AG10803 (cell line): ENCODE measurements at regions not wholly inside any gene's neighbourhood (a gene's known extent, or its start where the extent isn't known, plus 50 kb on each side); places are given as distances from the start of the nearest gene placed in this dataset.

ENCODE experiments used
- DNase-seq: peaks from one replicate; pipeline ENCODE4 v3.0.0; 2010; ENCODE audit warnings: low read depth
- H3K4me3 ChIP-seq: 2 replicates; pipeline ENCODE4 v1.5.1; 2011; ENCODE audit warnings: mild to moderate bottlenecking, low read length, control low read depth
- TF ChIP-seq, protein P1 (sequence below): conservative IDR thresholded peaks from 2 replicates; pipeline ENCODE4 v1.5.1; 2011; ENCODE audit warnings: mild to moderate bottlenecking, low read length, control low read depth, inconsistent platforms

DNA sequence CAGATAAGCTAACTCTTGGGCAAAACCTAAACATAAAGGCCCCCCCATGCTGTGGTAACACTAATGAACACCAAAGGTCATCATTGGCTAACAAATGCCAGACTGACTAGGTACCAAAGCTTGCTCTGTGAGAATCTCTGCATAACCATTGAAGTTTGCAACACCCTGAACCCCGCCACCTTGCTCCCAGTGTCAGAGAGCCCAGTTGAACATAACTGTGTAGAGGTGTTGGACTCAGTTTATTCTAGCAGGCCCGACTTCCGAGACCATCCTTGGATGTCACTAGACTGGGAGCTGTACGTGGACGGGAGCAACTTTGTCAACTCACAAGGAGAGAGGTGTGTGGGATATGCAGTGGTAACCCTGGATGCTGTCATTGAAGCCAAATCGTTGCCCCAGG, 602.2 kb downstream of the UQCRFS1 start:
- TF ChIP-seq, protein P1, sequence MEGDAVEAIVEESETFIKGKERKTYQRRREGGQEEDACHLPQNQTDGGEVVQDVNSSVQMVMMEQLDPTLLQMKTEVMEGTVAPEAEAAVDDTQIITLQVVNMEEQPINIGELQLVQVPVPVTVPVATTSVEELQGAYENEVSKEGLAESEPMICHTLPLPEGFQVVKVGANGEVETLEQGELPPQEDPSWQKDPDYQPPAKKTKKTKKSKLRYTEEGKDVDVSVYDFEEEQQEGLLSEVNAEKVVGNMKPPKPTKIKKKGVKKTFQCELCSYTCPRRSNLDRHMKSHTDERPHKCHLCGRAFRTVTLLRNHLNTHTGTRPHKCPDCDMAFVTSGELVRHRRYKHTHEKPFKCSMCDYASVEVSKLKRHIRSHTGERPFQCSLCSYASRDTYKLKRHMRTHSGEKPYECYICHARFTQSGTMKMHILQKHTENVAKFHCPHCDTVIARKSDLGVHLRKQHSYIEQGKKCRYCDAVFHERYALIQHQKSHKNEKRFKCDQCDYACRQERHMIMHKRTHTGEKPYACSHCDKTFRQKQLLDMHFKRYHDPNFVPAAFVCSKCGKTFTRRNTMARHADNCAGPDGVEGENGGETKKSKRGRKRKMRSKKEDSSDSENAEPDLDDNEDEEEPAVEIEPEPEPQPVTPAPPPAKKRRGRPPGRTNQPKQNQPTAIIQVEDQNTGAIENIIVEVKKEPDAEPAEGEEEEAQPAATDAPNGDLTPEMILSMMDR: no peak
- no peak overlapping the region for H3K4me3 ChIP-seq
- DNase-seq: no peak

DNA sequence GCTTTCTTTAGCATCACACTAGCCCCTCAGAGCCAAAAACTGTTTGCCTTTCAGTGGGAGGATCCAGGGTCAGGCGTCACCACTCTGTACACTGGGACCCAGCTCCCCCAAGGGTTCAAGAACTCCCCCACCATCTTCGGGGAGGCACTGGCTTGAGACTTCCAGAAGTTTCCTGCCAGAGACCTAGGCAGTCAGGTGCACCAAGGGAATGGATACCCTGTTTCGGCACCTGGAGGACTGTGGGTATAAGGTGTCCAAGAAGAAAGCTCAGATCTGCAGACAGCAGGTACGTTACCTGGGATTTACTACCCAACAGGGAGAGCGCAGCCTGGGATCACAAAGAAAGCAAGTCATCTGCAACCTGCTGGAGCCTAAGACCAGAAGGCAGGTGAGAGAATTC, 603.0 kb downstream of the UQCRFS1 start:
- H3K4me3 ChIP-seq: no peak overlapping the region
- TF ChIP-seq, protein P1: no peak
- no peak for DNase-seq

DNA sequence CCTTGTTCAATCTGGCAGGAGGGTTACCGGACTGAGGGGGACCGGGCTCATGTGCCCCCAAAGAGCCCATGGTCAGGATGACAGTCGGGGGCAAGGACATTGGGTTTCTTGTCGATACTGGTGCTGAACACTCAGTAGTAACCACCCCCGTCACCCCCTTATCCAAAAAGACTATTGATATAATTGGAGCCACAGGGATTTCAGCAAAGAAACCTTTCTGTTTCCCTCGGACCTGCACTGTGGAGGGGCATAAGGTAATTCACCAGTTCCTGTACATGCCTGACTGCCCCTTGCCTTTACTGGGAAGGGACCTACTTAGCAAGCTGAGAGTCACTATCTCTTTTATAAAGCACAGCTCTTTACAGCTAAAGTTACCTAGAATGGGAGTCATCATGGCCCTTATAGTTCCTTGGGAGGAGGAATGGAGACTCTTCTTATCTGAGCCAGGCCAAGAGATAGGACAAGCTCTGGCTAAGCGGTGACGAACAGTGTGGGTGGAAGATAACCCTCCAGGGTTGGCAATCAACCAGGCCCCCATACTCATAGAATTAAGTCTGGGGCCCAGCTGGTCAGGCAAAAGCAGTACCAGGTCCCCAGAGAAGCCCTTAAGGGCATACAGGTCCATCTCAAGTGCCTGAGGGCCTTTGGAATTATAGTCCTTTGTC, 603.7 kb downstream of the UQCRFS1 start:
- no peak for DNase-seq
- H3K4me3 ChIP-seq: no peak overlapping the region
- TF ChIP-seq, protein P1: no peak

DNA sequence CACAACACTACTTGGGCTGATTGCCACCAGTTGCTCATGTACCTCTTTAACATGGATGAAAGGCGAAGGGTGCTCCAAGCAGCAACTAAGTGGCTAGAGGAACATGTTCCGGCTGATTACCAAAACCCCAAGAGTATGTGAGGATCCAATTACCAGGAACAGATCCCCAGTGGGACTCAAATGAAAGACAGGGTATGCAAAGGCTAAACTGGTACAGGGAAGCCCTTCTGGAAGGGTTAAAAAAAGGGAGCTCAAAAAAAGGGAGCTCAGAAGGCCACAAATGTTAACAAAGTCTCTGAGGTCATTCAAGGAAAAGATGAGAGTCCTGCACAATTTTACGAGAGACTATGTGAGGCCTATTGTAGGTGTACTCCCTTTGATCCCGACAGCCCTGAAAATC, 604.7 kb downstream of the UQCRFS1 start:
- no peak for DNase-seq
- no peak overlapping the region for H3K4me3 ChIP-seq
- TF ChIP-seq, protein P1: no peak

DNA sequence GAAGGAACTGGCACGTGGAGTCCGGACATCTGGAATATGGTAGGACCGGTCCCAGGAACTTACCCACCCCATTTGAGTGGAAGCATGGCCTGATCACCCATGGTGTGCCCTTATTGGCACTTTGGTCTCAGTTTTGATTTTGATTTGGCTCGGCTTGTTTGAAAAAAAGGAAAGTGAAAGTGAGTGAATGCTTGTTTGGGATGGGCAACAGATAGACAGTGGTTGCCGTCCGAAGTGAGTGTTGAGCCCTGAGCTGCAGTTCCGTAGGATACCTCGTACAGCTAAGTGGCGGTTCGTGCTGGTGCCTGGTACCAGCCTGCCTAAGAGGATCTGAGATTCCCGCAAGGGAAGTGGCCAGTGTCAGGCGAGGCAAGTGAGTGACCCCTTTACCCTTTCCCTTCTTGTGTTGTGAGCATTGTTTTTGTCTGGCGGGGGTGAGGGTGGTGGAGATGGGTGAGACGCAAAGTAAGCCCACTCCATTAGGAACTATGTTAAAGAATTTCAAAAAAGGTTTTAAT, 605.8 kb downstream of the UQCRFS1 start:
- TF ChIP-seq, protein P1: no peak
- no peak for DNase-seq
- no peak overlapping the region for H3K4me3 ChIP-seq

DNA sequence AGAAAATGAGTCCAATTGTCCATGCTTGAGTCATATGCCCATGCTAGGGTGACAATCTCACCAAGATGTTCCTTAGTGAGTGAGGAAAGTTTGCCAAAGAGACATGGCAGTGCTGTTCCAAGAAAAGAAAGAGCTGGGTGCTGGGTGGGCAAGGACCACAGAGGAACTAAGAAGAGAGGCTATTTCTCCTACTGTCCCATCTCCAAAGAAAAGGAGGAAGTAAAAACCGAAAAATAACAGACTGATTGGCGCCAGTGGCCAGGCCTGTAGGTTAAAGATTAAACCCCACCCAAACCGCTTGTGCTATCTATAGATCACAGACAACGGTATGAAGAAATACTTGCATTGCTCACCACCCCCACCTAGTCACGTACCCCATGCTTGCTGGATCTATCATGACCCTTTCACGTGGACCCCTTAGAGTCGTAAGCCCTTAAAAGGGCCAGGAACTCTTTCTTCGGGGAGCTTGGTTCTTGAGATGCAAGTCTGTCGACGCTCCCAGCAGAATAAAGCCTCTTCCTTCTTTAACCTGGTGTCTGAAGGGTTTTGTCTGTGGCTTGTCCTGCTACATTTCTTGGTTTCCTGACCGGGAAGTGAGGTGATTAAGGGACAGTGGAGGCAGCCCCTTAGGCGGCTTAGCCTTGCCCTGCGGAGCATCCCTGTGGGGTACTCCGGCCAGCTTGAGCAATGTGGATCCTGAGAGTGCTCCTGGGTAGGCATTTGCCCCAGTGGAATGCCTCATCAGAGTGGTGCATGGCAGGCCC, 606.5 kb downstream of the UQCRFS1 start:
- TF ChIP-seq, protein P1: no peak
- DNase-seq: no peak
- H3K4me3 ChIP-seq: no peak overlapping the region
